IMR-90 (cell line): ENCODE measurements at regions not wholly inside any gene's neighbourhood (a gene's known extent, or its start where the extent isn't known, plus 50 kb on each side); places are given as distances from the start of the nearest gene placed in this dataset.

Experiments
- ATAC-seq: fragments of 200-7000 bp; cut with Tn5 transposase; 2 replicates; pipeline ENCODE4 v1.9.1; 2020; ENCODE audit warnings: low read depth, mild to moderate bottlenecking, moderate library complexity
- BruUV-seq: library from RNA; stranded (reverse); fragments of 400-500 nt; replicated peaks from 2 replicates; lab custom pipeline; 2021; lab: Mats Ljungman, UMichigan
- CTCF ChIA-PET: fragments of 300-600 bp; formaldehyde crosslinking; extraction: SDS; loops from one replicate; lab custom pipeline; 2021; ENCODE audit warnings: antibody characterized with exemption; lab: Yijun Ruan, JAX
- POLR2A ChIA-PET: fragments of 300-600 bp; sonication (Branson Sonifier 250); formaldehyde crosslinking; loops from one replicate; lab custom pipeline; 2022; ENCODE audit warnings: antibody characterized with exemption; ENCODE audit not compliant: unreplicated experiment; lab: Charles Lee
- DNase-seq: peaks from one replicate; pipeline ENCODE4 v3.0.0; 2013
- H2AFZ ChIP-seq: replicated peaks from 2 replicates; pipeline ENCODE3; 2013; ENCODE audit warnings: low read length, mild to moderate bottlenecking; ENCODE audit not compliant: poor library complexity
- H2AK5ac ChIP-seq: 2 replicates; pipeline ENCODE4 v1.6.1; 2013; ENCODE audit warnings: low read depth, low read length, inconsistent platforms
- H2AK9ac ChIP-seq: replicated peaks from 2 replicates; pipeline ENCODE3; 2013; ENCODE audit warnings: mild to moderate bottlenecking, low read depth, low read length, moderate library complexity; ENCODE audit not compliant: poor library complexity
- H2BK120ac ChIP-seq: 2 replicates; pipeline ENCODE4 v1.6.1; 2013; ENCODE audit warnings: low read depth, low read length, inconsistent platforms
- H2BK15ac ChIP-seq: 3 replicates; pipeline ENCODE4 v1.6.1; 2013; ENCODE audit warnings: low read depth, low read length, inconsistent platforms
- H2BK20ac ChIP-seq: 2 replicates; pipeline ENCODE4 v1.6.1; 2013; ENCODE audit warnings: low read depth, mild to moderate bottlenecking, inconsistent platforms, low read length, moderate library complexity
- H2BK5ac ChIP-seq: 2 replicates; pipeline ENCODE4 v1.6.1; 2013; ENCODE audit warnings: mild to moderate bottlenecking, low read depth, low read length, inconsistent platforms; ENCODE audit not compliant: poor library complexity, severe bottlenecking
- H3K14ac ChIP-seq: replicated peaks from 2 replicates; pipeline ENCODE4 v1.6.1; 2013; ENCODE audit warnings: low read depth, low read length, inconsistent platforms
- H3K18ac ChIP-seq: 2 replicates; pipeline ENCODE4 v1.6.1; 2013; ENCODE audit warnings: low read depth, low read length, control low read depth
- H3K23ac ChIP-seq: 2 replicates; pipeline ENCODE4 v1.6.1; 2013; ENCODE audit warnings: low read depth, low read length, inconsistent platforms
- H3K27ac ChIP-seq: 2 replicates; pipeline ENCODE4 v1.5.1; 2013; ENCODE audit warnings: mild to moderate bottlenecking, control low read depth, low read length; ENCODE audit not compliant: insufficient read depth
- H3K27me3 ChIP-seq: 2 replicates; pipeline ENCODE4 v1.6.1; 2013; ENCODE audit warnings: low read length; ENCODE audit not compliant: control insufficient read depth, insufficient read depth
- H3K36me3 ChIP-seq: 2 replicates; pipeline ENCODE4 v1.6.1; 2013; ENCODE audit warnings: low read length, mixed read lengths; ENCODE audit not compliant: control insufficient read depth, insufficient read depth
- H3K4ac ChIP-seq: 2 replicates; pipeline ENCODE4 v1.6.1; 2013; ENCODE audit warnings: low read depth, low read length, inconsistent platforms
- H3K4me1 ChIP-seq: 2 replicates; pipeline ENCODE4 v1.6.1; 2013; ENCODE audit warnings: low read length, mixed read lengths; ENCODE audit not compliant: control insufficient read depth, insufficient read depth
- H3K4me2 ChIP-seq: 2 replicates; pipeline ENCODE4 v1.6.1; 2013; ENCODE audit warnings: low read depth, mild to moderate bottlenecking, control low read depth, low read length, moderate library complexity
- H3K4me3 ChIP-seq: 2 replicates; pipeline ENCODE4 v1.5.1; 2013; ENCODE audit warnings: low read depth, mild to moderate bottlenecking, control low read depth, low read length, moderate library complexity; ENCODE audit not compliant: insufficient read depth
- H3K56ac ChIP-seq: 2 replicates; pipeline ENCODE4 v1.6.1; 2013; ENCODE audit warnings: low read length, inconsistent platforms; ENCODE audit not compliant: insufficient read depth; ENCODE audit errors: extremely low read depth
- H3K79me1 ChIP-seq, 2 experiments: 2 replicates each; pipeline ENCODE4 v1.6.1; 2013; ENCODE audit warnings: low read length in 2 of 2, inconsistent platforms in 1 of 2, low read depth in 1 of 2
- H3K9ac ChIP-seq: 2 replicates; pipeline ENCODE4 v1.6.1; 2013; ENCODE audit warnings: low read depth, low read length, control low read depth
- H3K9me1 ChIP-seq: 2 replicates; pipeline ENCODE4 v1.6.1; 2013; ENCODE audit warnings: low read length, inconsistent platforms; ENCODE audit not compliant: insufficient read depth
- H3K9me3 ChIP-seq: 2 replicates; pipeline ENCODE4 v1.6.1; 2013; ENCODE audit warnings: low read length; ENCODE audit not compliant: control insufficient read depth, insufficient read depth
- H4K20me1 ChIP-seq: 2 replicates; pipeline ENCODE4 v1.6.1; 2013; ENCODE audit warnings: low read length, inconsistent platforms; ENCODE audit not compliant: insufficient read depth
- H4K5ac ChIP-seq: 2 replicates; pipeline ENCODE4 v1.6.1; 2013; ENCODE audit warnings: mild to moderate bottlenecking, low read depth, low read length, control low read depth
- H4K8ac ChIP-seq, 2 experiments: 2 replicates each; pipeline ENCODE4 v1.6.1; 2013; ENCODE audit warnings: low read depth in 2 of 2, low read length in 2 of 2, control low read depth in 1 of 2, inconsistent platforms in 1 of 2
- H4K91ac ChIP-seq: 2 replicates; pipeline ENCODE4 v1.6.1; 2013; ENCODE audit warnings: low read depth, low read length, inconsistent platforms; ENCODE audit not compliant: insufficient read depth
- CHD1 ChIP-seq: IDR thresholded peaks from 2 replicates; pipeline ENCODE4 v1.6.1; 2012; ENCODE audit warnings: low read depth, low read length, improper control_type of control experiment
- ELK1 ChIP-seq: fragments of 150-350 bp; IDR thresholded peaks from 2 replicates; pipeline ENCODE4 v1.6.1; 2016; ENCODE audit warnings: low read depth, mild to moderate bottlenecking, low read length, moderate library complexity, borderline replicate concordance
- MAZ ChIP-seq: IDR thresholded peaks from 2 replicates; pipeline ENCODE4 v1.6.1; 2012; ENCODE audit warnings: low read depth, mild to moderate bottlenecking, low read length, improper control_type of control experiment, moderate library complexity, borderline replicate concordance
- MXI1 ChIP-seq: IDR thresholded peaks from 2 replicates; pipeline ENCODE4 v1.6.1; 2012; ENCODE audit warnings: low read depth, mild to moderate bottlenecking, low read length, moderate library complexity, borderline replicate concordance
- NFE2L2 ChIP-seq: fragments of 150-350 bp; IDR thresholded peaks from 2 replicates; pipeline ENCODE4 v1.6.1; 2016; ENCODE audit warnings: low read depth, mild to moderate bottlenecking, low read length
- RAD21 ChIP-seq: IDR thresholded peaks from 2 replicates; pipeline ENCODE4 v1.6.1; 2012; ENCODE audit warnings: low read length, improper control_type of control experiment
- RCOR1 ChIP-seq: IDR thresholded peaks from 2 replicates; pipeline ENCODE4 v1.6.1; 2012; ENCODE audit warnings: mild to moderate bottlenecking, low read length, improper control_type of control experiment; ENCODE audit not compliant: insufficient replicate concordance
- RFX5 ChIP-seq: IDR thresholded peaks from 2 replicates; pipeline ENCODE4 v1.8.0; 2012; ENCODE audit warnings: low read depth, mild to moderate bottlenecking, low read length, moderate library complexity
- USF2 ChIP-seq: fragments of 150-350 bp; IDR thresholded peaks from 2 replicates; pipeline ENCODE4 v1.6.1; 2017; ENCODE audit warnings: mild to moderate bottlenecking, antibody characterized with exemption, low read length, low read depth
- WGBS, 2 experiments: methylation state at CpG; one replicate each; pipeline versions ENCODE4 v1.1.5 to v1.1.7; 2013; ENCODE audit warnings: missing lambda C conversion rate in 2 of 2; ENCODE audit not compliant: insufficient read length in 1 of 2; ENCODE audit errors: extremely low coverage in 2 of 2; 5-methylcytosine and 5-hydroxymethylcytosine counted together
- dilution Hi-C: fragments of 300-500 bp; cut with HindIII; formaldehyde crosslinking; loops from one replicate; pipeline ENCODE4 v1.14.3; 2018; ENCODE audit warnings: low sequenced_read_pairs; ENCODE audit not compliant: unreplicated experiment
- in situ Hi-C: fragments of 300-500 bp; cut with MboI; formaldehyde crosslinking; loops from 3 replicates; pipeline ENCODE4 v1.14.3; 2019; ENCODE audit warnings: low sequenced_read_pairs, inconsistent platforms, mixed read lengths
- intact Hi-C: fragments of 100-400 bp; cut with micrococcal nuclease; formaldehyde crosslinking; loops from 2 replicates; pipeline ENCODE4 v1.10.0; 2022
- TF ChIP-seq, protein P1 (sequence below): conservative IDR thresholded peaks from 2 replicates; pipeline ENCODE4 v1.5.1; 2012; ENCODE audit warnings: mild to moderate bottlenecking, low read depth, low read length, improper control_type of control experiment

- H4K91ac ChIP-seq: no peak overlapping the region
- no peaks in the 10 kb centered on the region for H4K20me1 ChIP-seq
- WGBS, 2 experiments: no CpG with 5 or more reads among the region's 1 CpG
- H4K8ac ChIP-seq: no peak overlapping the region
- dilution Hi-C loops (no loop called here), in situ Hi-C loops (no loop called here), intact Hi-C loops (no loop called here)
- no peaks in the 10 kb centered on the region for H3K27me3 ChIP-seq
- no peak overlapping the region for H2AK5ac ChIP-seq
- no peaks in the 10 kb centered on the region for H3K79me1 ChIP-seq
- TF ChIP-seq ELK1: no peak
- no peak for TF ChIP-seq USF2
- no peak for TF ChIP-seq NFE2L2
- no peak for TF ChIP-seq RCOR1
- no peak for TF ChIP-seq MAZ
- no peak for TF ChIP-seq RAD21
- TF ChIP-seq, protein P1, sequence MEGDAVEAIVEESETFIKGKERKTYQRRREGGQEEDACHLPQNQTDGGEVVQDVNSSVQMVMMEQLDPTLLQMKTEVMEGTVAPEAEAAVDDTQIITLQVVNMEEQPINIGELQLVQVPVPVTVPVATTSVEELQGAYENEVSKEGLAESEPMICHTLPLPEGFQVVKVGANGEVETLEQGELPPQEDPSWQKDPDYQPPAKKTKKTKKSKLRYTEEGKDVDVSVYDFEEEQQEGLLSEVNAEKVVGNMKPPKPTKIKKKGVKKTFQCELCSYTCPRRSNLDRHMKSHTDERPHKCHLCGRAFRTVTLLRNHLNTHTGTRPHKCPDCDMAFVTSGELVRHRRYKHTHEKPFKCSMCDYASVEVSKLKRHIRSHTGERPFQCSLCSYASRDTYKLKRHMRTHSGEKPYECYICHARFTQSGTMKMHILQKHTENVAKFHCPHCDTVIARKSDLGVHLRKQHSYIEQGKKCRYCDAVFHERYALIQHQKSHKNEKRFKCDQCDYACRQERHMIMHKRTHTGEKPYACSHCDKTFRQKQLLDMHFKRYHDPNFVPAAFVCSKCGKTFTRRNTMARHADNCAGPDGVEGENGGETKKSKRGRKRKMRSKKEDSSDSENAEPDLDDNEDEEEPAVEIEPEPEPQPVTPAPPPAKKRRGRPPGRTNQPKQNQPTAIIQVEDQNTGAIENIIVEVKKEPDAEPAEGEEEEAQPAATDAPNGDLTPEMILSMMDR: no peak
- no peak for TF ChIP-seq MXI1
- no peak for TF ChIP-seq CHD1
- TF ChIP-seq RFX5: no peak
- no peak overlapping the region for H2BK20ac ChIP-seq
- H3K18ac ChIP-seq: no peak overlapping the region
- H2BK120ac ChIP-seq: no peak overlapping the region
- no peak overlapping the region for H2AK9ac ChIP-seq
- no peak overlapping the region for H3K27ac ChIP-seq
- DNase-seq (no peak), ATAC-seq (no peak)
- H3K4ac ChIP-seq: no peak overlapping the region
- no peak overlapping the region for H2BK5ac ChIP-seq
- no peak overlapping the region for H3K4me2 ChIP-seq
- H3K14ac ChIP-seq: no peak overlapping the region
- no peaks in the 10 kb centered on the region for H3K4me1 ChIP-seq
- H2AFZ ChIP-seq: no peak overlapping the region
- H4K5ac ChIP-seq: no peak overlapping the region
- ChIA-PET CTCF (no interaction called here), POLR2A (no interaction called here)
- H3K23ac ChIP-seq: no peak overlapping the region
- no peak overlapping the region for H2BK15ac ChIP-seq
- no peaks in the 10 kb centered on the region for H3K9me1 ChIP-seq
- H3K4me3 ChIP-seq: no peak overlapping the region
- no peak overlapping the region for H3K9ac ChIP-seq
- no peaks in the 10 kb centered on the region for H3K36me3 ChIP-seq
- no TSS peak for BruUV-seq
- no peak overlapping the region for H3K56ac ChIP-seq
- H3K9me3 ChIP-seq: peaks cover 5% of the 10 kb centered on the region
Measured at GRCh38 chr2:7329465-7329864, 412.3 kb downstream of the RNF144A start.
